Mesendoderm (in vitro differentiated cells): ENCODE measurements at regions not wholly inside any gene's neighbourhood (a gene's known extent, or its start where the extent isn't known, plus 50 kb on each side); places are given as distances from the start of the nearest gene placed in this dataset.
A peak's percentile ranks its signal among the peaks of the same experiment; 100 is the strongest.
"Not testable (repeated sequence)": the region's sequence is repeated elsewhere in the genome, so short reads cannot be mapped to it uniquely, and the experiment has no call there.

Experiments
- DNase-seq: peaks from one replicate; pipeline ENCODE4 v3.0.0; 2013
- H2AK5ac ChIP-seq: 2 replicates; pipeline ENCODE4 v1.6.1; 2013; ENCODE audit warnings: low read length, inconsistent platforms
- H2BK120ac ChIP-seq: 2 replicates; pipeline ENCODE4 v1.6.1; 2013; ENCODE audit warnings: low read depth, mild to moderate bottlenecking, low read length, moderate library complexity, mixed read lengths
- H2BK15ac ChIP-seq: replicated peaks from 2 replicates; pipeline ENCODE4 v1.6.1; 2013; ENCODE audit warnings: low read depth, mild to moderate bottlenecking, moderate library complexity
- H2BK5ac ChIP-seq: 2 replicates; pipeline ENCODE4 v1.6.1; 2013; ENCODE audit warnings: low read length, inconsistent platforms
- H3K18ac ChIP-seq: 2 replicates; pipeline ENCODE4 v1.6.1; 2013; ENCODE audit warnings: mild to moderate bottlenecking, low read length, mixed read lengths
- H3K23ac ChIP-seq: one replicate; pipeline ENCODE4 v1.6.1; 2013; ENCODE audit warnings: low read length
- H3K27ac ChIP-seq: 2 replicates; pipeline ENCODE4 v1.5.1; 2013; ENCODE audit warnings: low read depth, mild to moderate bottlenecking, inconsistent platforms, low read length, moderate library complexity
- H3K27me3 ChIP-seq: 2 replicates; pipeline ENCODE4 v1.6.1; 2013; ENCODE audit warnings: low read length, control low read depth, mild to moderate bottlenecking, inconsistent platforms; ENCODE audit not compliant: insufficient read depth, poor library complexity
- H3K36me3 ChIP-seq: 2 replicates; pipeline ENCODE4 v1.6.1; 2013; ENCODE audit warnings: low read length, inconsistent platforms; ENCODE audit not compliant: control insufficient read depth, insufficient read depth
- H3K4ac ChIP-seq: one replicate; pipeline ENCODE4 v1.6.1; 2013; ENCODE audit warnings: low read depth, mild to moderate bottlenecking, low read length, moderate library complexity
- H3K4me1 ChIP-seq: 2 replicates; pipeline ENCODE4 v1.6.1; 2013; ENCODE audit warnings: low read depth, low read length, inconsistent platforms; ENCODE audit not compliant: control insufficient read depth
- H3K4me2 ChIP-seq: 2 replicates; pipeline ENCODE4 v1.6.1; 2013; ENCODE audit warnings: low read length
- H3K4me3 ChIP-seq: 2 replicates; pipeline ENCODE4 v1.5.1; 2013; ENCODE audit warnings: mild to moderate bottlenecking, low read length
- H3K56ac ChIP-seq: one replicate; pipeline ENCODE4 v1.6.1; 2013; ENCODE audit warnings: low read length
- H3K79me1 ChIP-seq: 2 replicates; pipeline ENCODE4 v1.6.1; 2013; ENCODE audit warnings: low read length, inconsistent platforms
- H3K79me2 ChIP-seq: 2 replicates; pipeline ENCODE4 v1.6.1; 2013; ENCODE audit warnings: mild to moderate bottlenecking, low read length; ENCODE audit not compliant: control insufficient read depth, insufficient read depth
- H3K9ac ChIP-seq: 2 replicates; pipeline ENCODE4 v1.6.1; 2013; ENCODE audit warnings: low read length, inconsistent platforms
- H4K5ac ChIP-seq: one replicate; pipeline ENCODE4 v1.6.1; 2013; ENCODE audit warnings: low read length
- H4K8ac ChIP-seq: one replicate; pipeline ENCODE4 v1.6.1; 2013; ENCODE audit warnings: low read depth, mild to moderate bottlenecking, control low read depth, low read length, moderate library complexity
- WGBS: extraction: QIAGEN DNeasy Blood & Tissue Kit; methylation state at CpG from one replicate; pipeline ENCODE4 v1.1.7; 2013; ENCODE audit warnings: low lambda C conversion rate, missing lambda C conversion rate; ENCODE audit not compliant: insufficient coverage; ENCODE audit errors: extremely low coverage; 5-methylcytosine and 5-hydroxymethylcytosine counted together

- H3K4me3 ChIP-seq, result no peak overlapping the region
- H3K56ac ChIP-seq, result no peak overlapping the region
- H3K4me2 ChIP-seq, result no peak overlapping the region
- H3K18ac ChIP-seq, result no peak overlapping the region
- no CpG with 5 or more reads among the region's 3 CpGs for WGBS
- no peak overlapping the region for H3K4ac ChIP-seq
- no peak overlapping the region for H2BK15ac ChIP-seq
- H4K5ac ChIP-seq, result no peak overlapping the region
- no peak overlapping the region for H3K23ac ChIP-seq
- no peaks in the 10 kb centered on the region for H3K79me2 ChIP-seq
- H2BK5ac ChIP-seq, result no peak overlapping the region
- H2AK5ac ChIP-seq, result no peak overlapping the region
- H2BK120ac ChIP-seq, result no peak overlapping the region
- no peaks in the 10 kb centered on the region for H3K27me3 ChIP-seq
- no peaks in the 10 kb centered on the region for H3K4me1 ChIP-seq
- H3K36me3 ChIP-seq, result no peaks in the 10 kb centered on the region
- no peak for DNase-seq
- H3K79me1 ChIP-seq, result no peaks in the 10 kb centered on the region
- H3K27ac ChIP-seq, result no peak overlapping the region
- H3K9ac ChIP-seq, result no peak overlapping the region
- H4K8ac ChIP-seq, result no peak overlapping the region
Observed at GRCh38 chr17:72471296-72471695, 350.5 kb downstream of the SOX9 start.

GRCh38 chr17:72472106-72472505 lies 351.3 kb downstream of the SOX9 start:
- Histone ChIP-seq H3K56ac (no peak overlapping the region), H3K18ac (no peak overlapping the region), H3K4me1 (no peaks in the 10 kb centered on the region), H2AK5ac (no peak overlapping the region), H3K27me3 (no peaks in the 10 kb centered on the region), H3K4me3 (no peak overlapping the region), H4K5ac (no peak overlapping the region), H2BK15ac (no peak overlapping the region), H2BK120ac (no peak overlapping the region), H3K27ac (no peak overlapping the region), H3K79me2 (no peaks in the 10 kb centered on the region), H3K4ac (no peak overlapping the region), H3K9ac (no peak overlapping the region), H4K8ac (no peak overlapping the region), H3K79me1 (no peaks in the 10 kb centered on the region), H3K4me2 (no peak overlapping the region), H2BK5ac (no peak overlapping the region), H3K23ac (no peak overlapping the region), H3K36me3 (no peaks in the 10 kb centered on the region)
- no peak for DNase-seq
- WGBS, result no CpG with 5 or more reads among the region's 3 CpGs

- H2BK5ac ChIP-seq, result not testable (repeated sequence)
- WGBS, result no CpG with 5 or more reads among the region's 4 CpGs
Observed at GRCh38 chr17:72472853-72473390, 352.1 kb downstream of the SOX9 start.

GRCh38 chr17:72474243-72474642 lies 353.4 kb downstream of the SOX9 start:
- no peak overlapping the region for H3K23ac ChIP-seq
- no peak overlapping the region for H4K5ac ChIP-seq
- no peak overlapping the region for H2BK120ac ChIP-seq
- no peak overlapping the region for H2BK15ac ChIP-seq
- H3K27ac ChIP-seq, result no peak overlapping the region
- H2BK5ac ChIP-seq, result no peak overlapping the region
- H3K4me3 ChIP-seq, result no peak overlapping the region
- no peaks in the 10 kb centered on the region for H3K79me2 ChIP-seq
- no peak overlapping the region for H3K56ac ChIP-seq
- H3K79me1 ChIP-seq, result no peaks in the 10 kb centered on the region
- no peak overlapping the region for H3K4ac ChIP-seq
- no peak overlapping the region for H4K8ac ChIP-seq
- no CpG with 5 or more reads among the region's 2 CpGs for WGBS
- no peak overlapping the region for H2AK5ac ChIP-seq
- H3K9ac ChIP-seq, result no peak overlapping the region
- H3K18ac ChIP-seq, result no peak overlapping the region
- H3K4me2 ChIP-seq, result no peak overlapping the region
- no peaks in the 10 kb centered on the region for H3K4me1 ChIP-seq
- no peak for DNase-seq
- no peaks in the 10 kb centered on the region for H3K27me3 ChIP-seq
- H3K36me3 ChIP-seq, result no peaks in the 10 kb centered on the region

More at GRCh38 chr17:72472853-72473390, 352.1 kb downstream of the SOX9 start:
- H2BK15ac ChIP-seq, H3K23ac ChIP-seq, H4K5ac ChIP-seq, H3K56ac ChIP-seq, H3K18ac ChIP-seq, H3K27ac ChIP-seq, H2BK120ac ChIP-seq, H3K4me1 ChIP-seq, H3K79me2 ChIP-seq, H3K9ac ChIP-seq, H3K36me3 ChIP-seq, H3K4ac ChIP-seq, H3K79me1 ChIP-seq, H3K27me3 ChIP-seq, H4K8ac ChIP-seq, H2AK5ac ChIP-seq, DNase-seq, H3K4me3 ChIP-seq, H3K4me2 ChIP-seq: not testable (repeated sequence)

- Histone ChIP-seq H3K27me3 (no peaks in the 10 kb centered on the region), H3K4me2 (no peak overlapping the region), H2BK120ac (no peak overlapping the region), H3K4ac (no peak overlapping the region), H3K23ac (no peak overlapping the region), H3K4me1 (no peaks in the 10 kb centered on the region), H3K9ac (no peak overlapping the region), H2BK5ac (no peak overlapping the region), H4K8ac (no peak overlapping the region), H3K27ac (no peak overlapping the region), H3K79me2 (no peaks in the 10 kb centered on the region), H4K5ac (no peak overlapping the region), H2BK15ac (no peak overlapping the region), H3K56ac (no peak overlapping the region), H3K36me3 (no peaks in the 10 kb centered on the region), H3K79me1 (no peaks in the 10 kb centered on the region), H3K4me3 (no peak overlapping the region), H3K18ac (no peak overlapping the region), H2AK5ac (no peak overlapping the region)
- peak; percentile 17 for DNase-seq
- no CpG with 5 or more reads among the region's 5 CpGs for WGBS
Observed at GRCh38 chr17:72474719-72475477, 354.1 kb downstream of the SOX9 start.

- no peak overlapping the region for H3K56ac ChIP-seq
- no peaks in the 10 kb centered on the region for H3K4me1 ChIP-seq
- no peak overlapping the region for H2AK5ac ChIP-seq
- no peak for DNase-seq
- no peak overlapping the region for H3K4me3 ChIP-seq
- H4K5ac ChIP-seq, result no peak overlapping the region
- H4K8ac ChIP-seq, result no peak overlapping the region
- no peaks in the 10 kb centered on the region for H3K79me2 ChIP-seq
- no peak overlapping the region for H2BK15ac ChIP-seq
- no peak overlapping the region for H3K23ac ChIP-seq
- H2BK5ac ChIP-seq, result no peak overlapping the region
- H3K27ac ChIP-seq, result no peak overlapping the region
- no peaks in the 10 kb centered on the region for H3K27me3 ChIP-seq
- H3K18ac ChIP-seq, result no peak overlapping the region
- no peak overlapping the region for H3K4me2 ChIP-seq
- no peak overlapping the region for H3K9ac ChIP-seq
- no CpG with 5 or more reads among the region's 9 CpGs for WGBS
- H3K79me1 ChIP-seq, result no peaks in the 10 kb centered on the region
- H3K36me3 ChIP-seq, result no peaks in the 10 kb centered on the region
- no peak overlapping the region for H3K4ac ChIP-seq
- H2BK120ac ChIP-seq, result no peak overlapping the region
Observed at GRCh38 chr17:72476134-72476533, 355.3 kb downstream of the SOX9 start.
